HuH-7.5 (cell line): ENCODE measurements at regions not wholly inside any gene's neighbourhood (a gene's known extent, or its start where the extent isn't known, plus 50 kb on each side); places are given as distances from the start of the nearest gene placed in this dataset.
"Not testable (repeated sequence)": the region's sequence is repeated elsewhere in the genome, so short reads cannot be mapped to it uniquely, and the experiment has no call there.

Experiments used
- DNase-seq: peaks from one replicate; pipeline ENCODE4 v3.0.0; 2011; ENCODE audit warnings: low spot score

GRCh38 chr5:63111891-63112290, 533.3 kb downstream of the LRRC70 start:
- DNase-seq, result no peak

- DNase-seq, result no peak
Measured at GRCh38 chr5:63101870-63102269, 523.3 kb downstream of the LRRC70 start.

- DNase-seq, result no peak
Measured at GRCh38 chr5:63097286-63097685, 518.7 kb downstream of the LRRC70 start.

- DNase-seq, result no peak
Measured at GRCh38 chr5:63094730-63095129, 516.1 kb downstream of the LRRC70 start.

GRCh38 chr5:63089147-63089546, 510.5 kb downstream of the LRRC70 start:
- no peak for DNase-seq

- DNase-seq, result no peak
Measured at GRCh38 chr5:63085561-63085960, 506.9 kb downstream of the LRRC70 start.

GRCh38 chr5:63083689-63084088, 505.1 kb downstream of the LRRC70 start:
- DNase-seq, result not testable (repeated sequence)

- DNase-seq, result no peak
Measured at GRCh38 chr5:63081402-63081801, 502.8 kb downstream of the LRRC70 start.

- DNase-seq, result no peak
Measured at GRCh38 chr5:63070001-63070400, 491.4 kb downstream of the LRRC70 start.

GRCh38 chr5:63055421-63055820, 476.8 kb downstream of the LRRC70 start:
- DNase-seq, result no peak

- DNase-seq, result no peak
Measured at GRCh38 chr5:63053019-63053638, 474.5 kb downstream of the LRRC70 start.

- DNase-seq, result no peak
Measured at GRCh38 chr5:63050916-63051315, 472.3 kb downstream of the LRRC70 start.

GRCh38 chr5:63049935-63050334, 471.3 kb downstream of the LRRC70 start:
- no peak for DNase-seq

- DNase-seq, result no peak
Measured at GRCh38 chr5:63043792-63044191, 465.2 kb downstream of the LRRC70 start.

- DNase-seq, result no peak
Measured at GRCh38 chr5:63032343-63032742, 453.7 kb downstream of the LRRC70 start.

- no peak for DNase-seq
Measured at GRCh38 chr5:63029891-63030290, 451.3 kb downstream of the LRRC70 start.

- no peak for DNase-seq
Measured at GRCh38 chr5:63025679-63026078, 447.1 kb downstream of the LRRC70 start.

GRCh38 chr5:63022403-63022802, 443.8 kb downstream of the LRRC70 start:
- no peak for DNase-seq

GRCh38 chr5:63011158-63011557, 432.5 kb downstream of the LRRC70 start:
- no peak for DNase-seq

GRCh38 chr5:63008195-63008594, 429.6 kb downstream of the LRRC70 start:
- no peak for DNase-seq

GRCh38 chr5:62994842-62995241, 416.2 kb downstream of the LRRC70 start:
- DNase-seq, result not testable (repeated sequence)

- no peak for DNase-seq
Measured at GRCh38 chr5:62985749-62986148, 407.1 kb downstream of the LRRC70 start.

- DNase-seq, result no peak
Measured at GRCh38 chr5:62982348-62982747, 403.7 kb downstream of the LRRC70 start.

- DNase-seq, result no peak
Measured at GRCh38 chr5:62980884-62981283, 402.3 kb downstream of the LRRC70 start.

- DNase-seq, result no peak
Measured at GRCh38 chr5:62979472-62979871, 400.9 kb downstream of the LRRC70 start.
